SK-N-SH (cell line): ENCODE measurements at regions not wholly inside any gene's neighbourhood (a gene's known extent, or its start where the extent isn't known, plus 50 kb on each side); places are given as distances from the start of the nearest gene placed in this dataset.

Experiments
- CTCF ChIP-seq: fragments of 200-600 bp; sonication (generic); IDR thresholded peaks from 2 replicates; pipeline ENCODE4 v1.6.1; 2017; ENCODE audit warnings: antibody characterized with exemption, mild to moderate bottlenecking, moderate library complexity
- EP300 ChIP-seq, 2 experiments: IDR thresholded peaks; 2 replicates each; pipeline versions ENCODE4 v1.4.0 to v1.6.1; 2012; ENCODE audit warnings: borderline replicate concordance in 1 of 2, low read depth in 1 of 2, low read length in 1 of 2
- FOXJ3 ChIP-seq: sonication (generic); formaldehyde crosslinking; IDR thresholded peaks from 2 replicates; pipeline ENCODE4 v1.5.1; 2020; ENCODE audit warnings: mild to moderate bottlenecking, missing genetic modification reagents
- MAX ChIP-seq: IDR thresholded peaks from 2 replicates; pipeline ENCODE4 v1.4.0; 2012; ENCODE audit warnings: low read depth
- MXI1 ChIP-seq: IDR thresholded peaks from 2 replicates; pipeline ENCODE4 v1.6.1; 2012; ENCODE audit warnings: mild to moderate bottlenecking, low read depth, low read length, improper control_type of control experiment
- POLR2AphosphoS5 ChIP-seq: IDR thresholded peaks from 2 replicates; pipeline ENCODE4 v1.6.1; 2012; ENCODE audit warnings: low read depth, low read length
- RAD21 ChIP-seq: IDR thresholded peaks from 2 replicates; pipeline ENCODE4 v1.6.1; 2012; ENCODE audit warnings: mild to moderate bottlenecking, low read length
- REST ChIP-seq: IDR thresholded peaks from 2 replicates; pipeline ENCODE4 v1.6.1; 2012; ENCODE audit warnings: mild to moderate bottlenecking, low read depth, low read length, moderate library complexity
- RFX5 ChIP-seq: IDR thresholded peaks from 2 replicates; pipeline ENCODE4 v1.6.1; 2012; ENCODE audit warnings: mild to moderate bottlenecking, improper control_type of control experiment, low read length
- SIN3A ChIP-seq: IDR thresholded peaks from 2 replicates; pipeline ENCODE4 v1.6.1; 2012; ENCODE audit warnings: low read depth, mild to moderate bottlenecking, low read length, moderate library complexity, borderline replicate concordance
- SMC3 ChIP-seq: IDR thresholded peaks from 2 replicates; pipeline ENCODE4 v1.6.1; 2012; ENCODE audit warnings: low read depth, low read length, improper control_type of control experiment
- TAF1 ChIP-seq: IDR thresholded peaks from 2 replicates; pipeline ENCODE4 v1.6.1; 2012; ENCODE audit warnings: low read depth, mild to moderate bottlenecking, low read length, moderate library complexity, borderline replicate concordance
- YY1 ChIP-seq: IDR thresholded peaks from 2 replicates; pipeline ENCODE4 v1.4.0; 2012; ENCODE audit warnings: low read depth, mild to moderate bottlenecking
- ZBTB33 ChIP-seq: IDR thresholded peaks from 2 replicates; pipeline ENCODE4 v1.4.0; 2012; ENCODE audit warnings: low read depth, borderline replicate concordance

- TF ChIP-seq ZBTB33 (no peak), RFX5 (no peak), CTCF (no peak), FOXJ3 (CRISPR knock-in tag) (no peak), SMC3 (no peak), TAF1 (no peak), POLR2AphosphoS5 (no peak), MAX (no peak), RAD21 (no peak), REST (no peak), YY1 (no peak), SIN3A (no peak), MXI1 (no peak), EP300 (IDR thresholded peaks at IDR 0.05; ENCODE audit: borderline replicate concordance in 1 of 2, low read depth in 1 of 2, low read length in 1 of 2) (no peak)
These were observed 294.9 kb upstream of the ADGRL2 start for GRCh38 chr1:81505831-81506230.
